ENCODE measurements at regions not wholly inside any gene's neighbourhood (a gene's known extent, or its start where the extent isn't known, plus 50 kb on each side); places are given as distances from the start of the nearest gene placed in this dataset.

DNA sequence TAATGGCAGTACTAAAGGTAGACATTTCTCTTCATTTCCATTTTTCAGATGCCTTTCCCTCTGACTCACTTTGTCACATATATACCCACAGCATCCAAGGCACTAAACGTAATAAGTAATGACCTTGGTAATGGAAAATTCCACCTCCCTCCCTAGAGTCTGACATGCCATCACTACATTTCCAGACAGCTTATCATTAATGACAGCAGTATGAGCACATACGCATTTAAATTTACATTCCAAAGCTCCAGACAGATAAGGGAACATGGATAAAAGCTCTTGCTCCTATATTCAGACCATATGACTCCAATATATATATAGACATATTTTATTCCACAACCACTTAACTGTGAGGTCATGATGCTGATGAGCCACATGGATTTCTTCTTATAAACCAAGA lies 191.7 kb upstream of the GORAB start:
- H3K9me3 ChIP-seq, result no peaks in the 10 kb centered on the region
- TF ChIP-seq CTCF (IDR thresholded peaks at IDR 0.05), result no peak
- no peak overlapping the region for H3K4me3 ChIP-seq
- H3K36me3 ChIP-seq, result no peaks in the 10 kb centered on the region
- DNase-seq (ENCODE audit: low spot score), result no peak
- no peak overlapping the region for H3K27ac ChIP-seq
- no peaks in the 10 kb centered on the region for H3K27me3 ChIP-seq
- no peaks in the 10 kb centered on the region for H3K4me1 ChIP-seq

DNA sequence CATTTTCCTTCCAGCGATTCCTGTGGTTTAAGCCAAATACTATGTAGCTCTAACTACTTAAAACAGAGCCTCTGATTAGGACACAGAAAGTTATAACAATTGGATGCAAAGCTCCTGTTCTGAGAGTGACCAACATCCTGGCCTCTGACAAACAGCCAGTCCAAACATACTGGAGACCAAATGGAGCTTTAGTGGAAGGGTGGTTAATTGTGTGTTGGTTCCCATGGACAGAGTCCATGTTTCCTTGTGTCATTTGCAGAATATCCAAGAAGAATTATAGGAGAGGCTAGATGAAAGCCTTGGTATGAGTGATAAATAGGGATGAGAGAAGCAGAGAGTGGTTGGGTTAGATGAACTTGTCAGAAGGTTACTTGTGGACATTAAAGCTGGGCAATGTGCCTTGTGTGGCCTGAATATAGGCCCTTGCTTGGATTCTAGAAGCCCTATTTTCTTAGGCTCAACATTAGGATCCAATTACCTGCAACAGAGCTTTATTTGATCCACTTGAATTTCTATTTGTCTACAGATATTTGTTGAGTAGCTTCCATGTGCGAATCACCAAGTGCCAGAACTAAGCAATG lies 180.5 kb upstream of the GORAB start:
- no peak for DNase-seq (ENCODE audit: low spot score)
- Histone ChIP-seq H3K27me3 (no peaks in the 10 kb centered on the region), H3K36me3 (no peaks in the 10 kb centered on the region), H3K27ac (no peak overlapping the region), H3K9me3 (no peaks in the 10 kb centered on the region), H3K4me3 (no peak overlapping the region), H3K4me1 (peaks cover 0 to 30% of the 10 kb centered on the region in 2 donors)
- no peak for TF ChIP-seq CTCF (IDR thresholded peaks at IDR 0.05)

- no peak for TF ChIP-seq CTCF (IDR thresholded peaks at IDR 0.05)
- Histone ChIP-seq H3K27ac (peak overlapping the region in 1 of 2 donors; percentile 30), H3K36me3 (no peaks in the 10 kb centered on the region), H3K4me1 (peaks cover 0 to 30% of the 10 kb centered on the region in 2 donors), H3K27me3 (no peaks in the 10 kb centered on the region), H3K4me3 (no peak overlapping the region), H3K9me3 (peaks cover 0 to 5% of the 10 kb centered on the region in 2 donors)
- DNase-seq (ENCODE audit: low spot score), result no peak
Measured at GRCh38 chr1:170354246-170354645, 177.7 kb upstream of the GORAB start.

DNA sequence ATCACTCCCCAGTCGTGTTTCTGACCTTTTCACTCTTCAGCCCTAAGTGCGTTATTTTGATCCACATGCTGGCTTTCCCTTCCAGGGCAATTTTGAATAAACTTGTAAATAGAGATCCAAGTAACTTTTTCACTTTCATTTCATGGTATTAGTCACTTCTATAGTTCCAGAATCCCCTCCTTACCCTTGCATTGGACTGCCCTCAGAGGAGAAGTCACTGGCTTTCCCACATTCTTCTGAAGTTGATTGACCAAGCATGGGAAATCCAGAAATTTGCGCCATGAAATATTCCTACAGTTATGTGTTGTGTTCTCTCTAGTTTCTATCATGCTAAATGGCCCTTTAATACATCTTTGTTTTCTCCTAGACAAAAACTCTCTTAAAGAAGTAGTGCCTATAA lies 177.3 kb upstream of the GORAB start:
- Histone ChIP-seq H3K4me1 (peaks cover 0 to 30% of the 10 kb centered on the region in 2 donors), H3K9me3 (peaks cover 0 to 9% of the 10 kb centered on the region in 2 donors), H3K36me3 (no peaks in the 10 kb centered on the region), H3K27me3 (no peaks in the 10 kb centered on the region), H3K27ac (peak overlapping the region in 1 of 2 donors; percentile 30), H3K4me3 (no peak overlapping the region)
- DNase-seq (ENCODE audit: low spot score), result no peak
- TF ChIP-seq CTCF (IDR thresholded peaks at IDR 0.05), result no peak

DNA sequence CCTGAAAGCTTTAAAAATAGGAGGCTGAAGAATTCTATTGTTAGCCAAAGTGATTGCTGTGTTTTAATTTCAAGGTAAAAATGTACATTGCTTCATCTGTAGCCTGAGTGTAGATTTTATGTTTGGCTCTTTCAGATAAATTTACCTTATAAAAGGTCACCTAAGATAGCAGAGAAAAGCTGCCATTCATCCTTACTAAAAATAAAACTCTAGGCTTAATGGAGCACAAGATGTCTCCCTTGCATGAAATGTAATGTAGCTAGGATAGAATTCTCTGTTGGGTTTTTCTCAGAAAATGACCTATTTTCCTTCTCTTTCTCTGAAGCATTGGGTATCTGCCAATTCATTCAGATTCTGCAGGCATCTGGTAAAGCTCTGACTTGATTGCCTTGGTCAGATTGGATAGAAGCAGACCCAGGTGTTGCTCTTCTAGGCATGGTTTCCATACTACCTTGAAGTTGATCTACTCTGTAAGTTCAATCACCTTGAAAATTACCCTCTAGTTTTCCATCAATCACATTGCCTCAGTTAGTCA lies 176.6 kb upstream of the GORAB start:
- Histone ChIP-seq H3K36me3 (no peaks in the 10 kb centered on the region), H3K9me3 (peaks cover 0 to 9% of the 10 kb centered on the region in 2 donors), H3K27ac (no peak overlapping the region), H3K4me3 (no peak overlapping the region), H3K4me1 (peaks cover 0 to 30% of the 10 kb centered on the region in 2 donors), H3K27me3 (no peaks in the 10 kb centered on the region)
- TF ChIP-seq CTCF (IDR thresholded peaks at IDR 0.05), result no peak
- DNase-seq (ENCODE audit: low spot score), result no peak

DNA sequence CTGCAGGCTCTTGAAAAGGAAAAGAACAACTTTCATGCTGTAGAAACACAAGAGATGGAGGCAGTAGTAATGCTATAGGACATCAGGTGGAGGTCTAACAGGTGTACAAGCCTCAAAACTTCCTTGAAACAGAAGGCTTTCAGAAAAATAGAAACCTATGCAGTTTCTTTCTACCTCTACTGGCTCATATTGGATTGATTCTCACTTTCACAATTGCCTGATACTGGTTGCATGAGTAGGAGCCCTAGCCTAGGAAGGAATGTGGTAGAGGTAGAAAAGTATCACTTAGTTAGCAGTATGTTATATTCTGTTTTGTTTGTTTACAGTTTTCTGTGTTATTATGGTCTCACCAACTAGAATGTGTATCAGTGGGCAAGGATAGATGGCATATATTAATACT lies 175.4 kb upstream of the GORAB start:
- DNase-seq (ENCODE audit: low spot score), result no peak
- no peak overlapping the region for H3K4me3 ChIP-seq
- peaks cover 0 to 9% of the 10 kb centered on the region in 2 donors for H3K9me3 ChIP-seq
- no peaks in the 10 kb centered on the region for H3K27me3 ChIP-seq
- H3K27ac ChIP-seq, result no peak overlapping the region
- H3K4me1 ChIP-seq, result peaks cover 0 to 19% of the 10 kb centered on the region in 2 donors
- H3K36me3 ChIP-seq, result no peaks in the 10 kb centered on the region
- no peak for TF ChIP-seq CTCF (IDR thresholded peaks at IDR 0.05)
